ENCODE measurements at regions not wholly inside any gene's neighbourhood (a gene's known extent, or its start where the extent isn't known, plus 50 kb on each side); places are given as distances from the start of the nearest gene placed in this dataset.
A peak's percentile ranks its signal among the peaks of the same experiment; 100 is the strongest.

GRCh38 chr5:5005353-5005752 is 134.8 kb upstream of the ADAMTS16 start:
- DNase-seq (ENCODE audit: low read depth), result no peak

GRCh38 chr5:5006548-5006947 is 133.6 kb upstream of the ADAMTS16 start:
- DNase-seq (ENCODE audit: low read depth), result no peak

- no peak for DNase-seq (ENCODE audit: low read depth)
These were observed 130.9 kb upstream of the ADAMTS16 start for GRCh38 chr5:5009240-5009639.

GRCh38 chr5:5011151-5011550 is 129.0 kb upstream of the ADAMTS16 start:
- no peak for DNase-seq (ENCODE audit: low read depth)

- no peak for DNase-seq (ENCODE audit: low read depth)
These were observed 125.4 kb upstream of the ADAMTS16 start for GRCh38 chr5:5014586-5015235.

GRCh38 chr5:5017827-5018577 is 122.1 kb upstream of the ADAMTS16 start:
- no peak for DNase-seq (ENCODE audit: low read depth)

GRCh38 chr5:5018578-5018970 is 121.6 kb upstream of the ADAMTS16 start:
- DNase-seq (ENCODE audit: low read depth), result no peak

- no peak for DNase-seq (ENCODE audit: low read depth)
These were observed 118.7 kb upstream of the ADAMTS16 start for GRCh38 chr5:5021436-5021835.

GRCh38 chr5:5025098-5025773 is 114.9 kb upstream of the ADAMTS16 start:
- no peak for DNase-seq (ENCODE audit: low read depth)

GRCh38 chr5:5025774-5026408 is 114.2 kb upstream of the ADAMTS16 start:
- DNase-seq (ENCODE audit: low read depth), result peak; percentile 7

- no peak for DNase-seq (ENCODE audit: low read depth)
These were observed 113.7 kb upstream of the ADAMTS16 start for GRCh38 chr5:5026409-5026785.

GRCh38 chr5:5031665-5032064 is 108.5 kb upstream of the ADAMTS16 start:
- no peak for DNase-seq (ENCODE audit: low read depth)

GRCh38 chr5:5037674-5038073 is 102.5 kb upstream of the ADAMTS16 start:
- DNase-seq (ENCODE audit: low read depth), result no peak

- no peak for DNase-seq (ENCODE audit: low read depth)
These were observed 100.2 kb upstream of the ADAMTS16 start for GRCh38 chr5:5039918-5040317.

GRCh38 chr5:5040712-5041111 is 99.4 kb upstream of the ADAMTS16 start:
- no peak for DNase-seq (ENCODE audit: low read depth)

- no peak for DNase-seq (ENCODE audit: low read depth)
These were observed 97.3 kb upstream of the ADAMTS16 start for GRCh38 chr5:5042806-5043205.

GRCh38 chr5:5043346-5043745 is 96.8 kb upstream of the ADAMTS16 start:
- no peak for DNase-seq (ENCODE audit: low read depth)

GRCh38 chr5:5044247-5044840 is 95.8 kb upstream of the ADAMTS16 start:
- DNase-seq (ENCODE audit: low read depth), result no peak

- no peak for DNase-seq (ENCODE audit: low read depth)
These were observed 93.2 kb upstream of the ADAMTS16 start for GRCh38 chr5:5046680-5047502.

- no peak for DNase-seq (ENCODE audit: low read depth)
These were observed 89.3 kb upstream of the ADAMTS16 start for GRCh38 chr5:5050801-5051200.

GRCh38 chr5:5055712-5056111 is 84.4 kb upstream of the ADAMTS16 start:
- DNase-seq (ENCODE audit: low read depth), result no peak

GRCh38 chr5:5061836-5062235 is 78.3 kb upstream of the ADAMTS16 start:
- DNase-seq (ENCODE audit: low read depth), result no peak
